ENCODE measurements at regions not wholly inside any gene's neighbourhood (a gene's known extent, or its start where the extent isn't known, plus 50 kb on each side); places are given as distances from the start of the nearest gene placed in this dataset.
"Not testable (repeated sequence)": the region's sequence is repeated elsewhere in the genome, so short reads cannot be mapped to it uniquely, and the experiment has no call there.

DNA sequence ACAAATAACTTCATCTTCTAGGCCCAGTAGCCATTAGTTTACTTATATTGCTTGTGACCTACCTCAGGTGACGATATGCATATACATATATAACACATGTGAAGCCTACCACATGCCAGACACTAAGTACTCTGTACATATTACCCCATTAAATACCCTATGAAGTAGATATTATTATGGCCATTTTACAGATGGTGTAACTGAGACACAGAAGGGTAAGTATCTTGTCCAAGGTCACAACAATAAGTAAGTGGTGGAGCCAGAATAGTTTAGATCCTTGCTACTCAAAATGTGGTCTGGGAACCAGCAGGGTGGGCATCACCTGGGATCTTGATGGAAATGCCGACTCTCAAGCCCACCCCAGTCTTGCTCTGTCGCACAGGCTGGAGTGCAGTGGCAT lies 78.1 kb upstream of the RAPGEF2 start:
- in situ Hi-C loops (cut with HindIII; ENCODE audit: low pct_unique_long_range_greater_than_20kb, low sequenced_read_pairs), result no loop called here
- DNase-seq (ENCODE audit: low read depth in 1 of 2, low spot score in 1 of 2), result no peak
- no peak for TF ChIP-seq JUND (IDR thresholded peaks at IDR 0.05; ENCODE audit: low read depth)

DNA sequence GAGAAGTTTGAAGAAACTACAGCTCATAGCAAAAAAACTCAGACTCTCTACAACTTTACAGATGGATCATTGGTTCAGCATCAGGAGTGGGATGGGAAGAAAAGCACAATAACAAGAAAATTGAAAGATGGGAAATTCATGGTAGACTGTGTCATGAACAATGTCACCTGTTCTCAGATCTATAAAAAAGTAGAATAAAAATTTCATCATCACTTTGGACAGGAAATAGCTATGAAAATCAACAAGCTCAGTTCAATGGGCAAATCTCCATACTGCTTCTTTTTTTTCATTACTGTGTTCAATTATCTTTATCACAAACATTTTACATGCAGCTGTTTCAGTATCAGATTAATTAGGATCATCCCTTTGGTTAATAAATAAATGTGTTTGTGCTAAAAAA lies 76.5 kb upstream of the RAPGEF2 start:
- no peak for DNase-seq (ENCODE audit: low read depth in 1 of 2, low spot score in 1 of 2)
- no peak for TF ChIP-seq JUND (IDR thresholded peaks at IDR 0.05; ENCODE audit: low read depth)
- in situ Hi-C loops (cut with HindIII; ENCODE audit: low pct_unique_long_range_greater_than_20kb, low sequenced_read_pairs), result no loop called here

DNA sequence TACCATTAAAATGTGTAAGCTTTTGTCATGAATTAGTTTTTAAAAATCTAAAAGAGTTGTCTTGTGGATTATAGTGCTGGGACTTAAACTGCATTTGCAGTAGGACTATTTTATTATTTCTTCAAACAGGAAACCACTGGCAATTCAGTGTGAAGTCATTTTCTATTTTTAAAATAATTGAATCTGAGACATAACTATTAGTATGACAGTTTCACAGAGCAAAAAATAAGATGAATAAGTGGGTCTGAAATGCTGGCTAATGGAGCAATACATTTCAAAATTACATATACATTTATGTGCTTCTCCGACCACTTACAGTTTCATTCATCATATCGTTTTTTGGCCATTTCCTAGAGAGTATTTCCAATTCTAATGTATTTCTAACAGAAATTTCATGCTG lies 75.3 kb upstream of the RAPGEF2 start:
- no peak for DNase-seq (ENCODE audit: low read depth in 1 of 2, low spot score in 1 of 2)
- in situ Hi-C loops (cut with HindIII; ENCODE audit: low pct_unique_long_range_greater_than_20kb, low sequenced_read_pairs), result no loop called here
- TF ChIP-seq JUND (IDR thresholded peaks at IDR 0.05; ENCODE audit: low read depth), result no peak

DNA sequence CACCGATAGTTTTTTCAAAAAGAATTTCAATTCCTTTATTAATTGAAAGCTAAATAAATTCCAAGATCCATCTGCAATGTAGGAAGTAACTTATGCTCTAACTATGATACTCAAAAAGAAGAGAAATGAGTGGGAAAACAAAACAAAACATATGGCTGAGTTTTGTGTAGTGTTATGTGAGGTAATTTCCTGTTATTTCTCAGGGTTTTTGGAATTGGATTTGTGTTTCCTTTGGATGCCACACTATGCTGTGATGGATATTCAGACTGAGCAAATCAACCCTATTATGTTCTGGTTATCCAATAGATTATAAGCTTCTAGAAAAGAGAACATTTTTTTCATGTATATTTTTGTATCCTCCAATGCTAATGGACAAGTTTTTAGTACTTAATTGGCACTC lies 73.4 kb upstream of the RAPGEF2 start:
- DNase-seq (ENCODE audit: low read depth in 1 of 2, low spot score in 1 of 2), result no peak
- TF ChIP-seq JUND (IDR thresholded peaks at IDR 0.05; ENCODE audit: low read depth), result no peak
- in situ Hi-C loops (cut with HindIII; ENCODE audit: low pct_unique_long_range_greater_than_20kb, low sequenced_read_pairs), result no loop called here

- in situ Hi-C loops (cut with HindIII; ENCODE audit: low pct_unique_long_range_greater_than_20kb, low sequenced_read_pairs); DNase-seq (ENCODE audit: low read depth in 1 of 2, low spot score in 1 of 2): not testable (repeated sequence)
Observed at GRCh38 chr4:159030297-159030696, 72.6 kb upstream of the RAPGEF2 start.

GRCh38 chr4:159035570-159035969 lies 67.3 kb upstream of the RAPGEF2 start:
- DNase-seq (ENCODE audit: low read depth in 1 of 2, low spot score in 1 of 2), result no peak
- in situ Hi-C loops (cut with HindIII; ENCODE audit: low pct_unique_long_range_greater_than_20kb, low sequenced_read_pairs), result no loop called here
- no peak for TF ChIP-seq JUND (IDR thresholded peaks at IDR 0.05; ENCODE audit: low read depth)

GRCh38 chr4:159038536-159038935 lies 64.3 kb upstream of the RAPGEF2 start:
- in situ Hi-C loops (cut with HindIII; ENCODE audit: low pct_unique_long_range_greater_than_20kb, low sequenced_read_pairs), result no loop called here
- TF ChIP-seq JUND (IDR thresholded peaks at IDR 0.05; ENCODE audit: low read depth), result no peak
- DNase-seq (ENCODE audit: low read depth in 1 of 2, low spot score in 1 of 2), result no peak

- no peak for DNase-seq (ENCODE audit: low read depth in 1 of 2, low spot score in 1 of 2)
- TF ChIP-seq JUND (IDR thresholded peaks at IDR 0.05; ENCODE audit: low read depth), result no peak
- in situ Hi-C loops (cut with HindIII; ENCODE audit: low pct_unique_long_range_greater_than_20kb, low sequenced_read_pairs), result no loop called here
Observed at GRCh38 chr4:159041054-159042034, 61.5 kb upstream of the RAPGEF2 start.

- no peak for TF ChIP-seq JUND (IDR thresholded peaks at IDR 0.05; ENCODE audit: low read depth)
- DNase-seq (ENCODE audit: low read depth in 1 of 2, low spot score in 1 of 2), result no peak
- in situ Hi-C loops (cut with HindIII; ENCODE audit: low pct_unique_long_range_greater_than_20kb, low sequenced_read_pairs), result no loop called here
Observed at GRCh38 chr4:159042097-159042605, 60.7 kb upstream of the RAPGEF2 start.

GRCh38 chr4:159042868-159043267 lies 60.0 kb upstream of the RAPGEF2 start:
- DNase-seq (ENCODE audit: low read depth in 1 of 2, low spot score in 1 of 2), result no peak
- in situ Hi-C loops (cut with HindIII; ENCODE audit: low pct_unique_long_range_greater_than_20kb, low sequenced_read_pairs), result no loop called here
- TF ChIP-seq JUND (IDR thresholded peaks at IDR 0.05; ENCODE audit: low read depth), result no peak

DNA sequence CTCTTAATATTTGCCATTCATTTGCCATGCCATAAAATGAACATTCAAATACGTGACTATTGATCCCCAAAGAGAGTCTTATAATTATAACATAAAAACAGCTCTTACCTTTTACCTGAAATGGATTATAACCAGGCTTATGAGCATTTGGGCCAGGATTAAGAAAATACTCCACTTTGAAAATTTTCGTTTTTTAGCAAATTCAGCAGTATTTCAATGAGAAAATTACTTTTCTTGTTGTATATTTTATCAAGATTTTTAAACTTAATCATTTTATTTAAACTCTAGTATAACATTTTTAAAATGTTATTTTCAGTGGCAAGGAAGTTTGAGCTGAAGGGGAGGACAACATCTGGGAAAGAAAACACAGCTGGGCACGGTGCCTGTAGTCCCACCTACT lies 59.0 kb upstream of the RAPGEF2 start:
- DNase-seq (ENCODE audit: low read depth in 1 of 2, low spot score in 1 of 2), result no peak
- no peak for TF ChIP-seq JUND (IDR thresholded peaks at IDR 0.05; ENCODE audit: low read depth)
- in situ Hi-C loops (cut with HindIII; ENCODE audit: low pct_unique_long_range_greater_than_20kb, low sequenced_read_pairs), result no loop called here

GRCh38 chr4:159045321-159045720 lies 57.6 kb upstream of the RAPGEF2 start:
- DNase-seq (ENCODE audit: low read depth in 1 of 2, low spot score in 1 of 2), result no peak
- no peak for TF ChIP-seq JUND (IDR thresholded peaks at IDR 0.05; ENCODE audit: low read depth)
- in situ Hi-C loops (cut with HindIII; ENCODE audit: low pct_unique_long_range_greater_than_20kb, low sequenced_read_pairs), result no loop called here

GRCh38 chr4:159046683-159047082 lies 56.2 kb upstream of the RAPGEF2 start:
- DNase-seq (ENCODE audit: low read depth in 1 of 2, low spot score in 1 of 2), result no peak
- TF ChIP-seq JUND (IDR thresholded peaks at IDR 0.05; ENCODE audit: low read depth), result no peak
- in situ Hi-C loops (cut with HindIII; ENCODE audit: low pct_unique_long_range_greater_than_20kb, low sequenced_read_pairs), result no loop called here

Measured in T47D (cell line).